ENCODE measurements at regions not wholly inside any gene's neighbourhood (a gene's known extent, or its start where the extent isn't known, plus 50 kb on each side); places are given as distances from the start of the nearest gene placed in this dataset.
"Not testable (repeated sequence)": the region's sequence is repeated elsewhere in the genome, so short reads cannot be mapped to it uniquely, and the experiment has no call there.

DNA sequence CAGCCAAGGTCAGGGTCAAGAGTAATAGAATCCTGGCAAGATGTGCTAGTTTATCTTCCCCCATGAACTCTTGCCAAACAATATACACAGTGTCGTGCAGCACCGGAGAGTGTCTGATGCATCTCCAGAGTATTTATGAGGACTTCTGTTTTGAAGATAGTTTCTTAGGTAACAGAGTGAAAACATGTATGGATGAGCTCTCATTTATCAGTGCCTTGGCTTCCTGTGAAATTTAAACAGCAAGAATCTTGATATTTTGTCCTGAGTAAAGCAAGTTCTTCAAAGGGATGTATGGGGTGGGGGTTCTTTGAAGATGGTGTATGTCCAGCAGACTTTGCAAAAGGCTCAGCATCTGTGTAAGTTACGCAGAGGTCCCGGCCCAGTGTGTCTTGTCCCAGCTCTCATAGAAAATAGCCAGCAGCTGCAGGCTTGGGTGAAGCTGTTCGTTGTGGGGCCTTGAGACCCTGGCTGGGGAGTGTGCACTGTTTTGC, 361.0 kb upstream of the NT5C1B start:
- DNase-seq (ENCODE audit: insufficient read length, low spot score) (no peak), FAIRE-seq (no peak)
- TF ChIP-seq, protein P1, sequence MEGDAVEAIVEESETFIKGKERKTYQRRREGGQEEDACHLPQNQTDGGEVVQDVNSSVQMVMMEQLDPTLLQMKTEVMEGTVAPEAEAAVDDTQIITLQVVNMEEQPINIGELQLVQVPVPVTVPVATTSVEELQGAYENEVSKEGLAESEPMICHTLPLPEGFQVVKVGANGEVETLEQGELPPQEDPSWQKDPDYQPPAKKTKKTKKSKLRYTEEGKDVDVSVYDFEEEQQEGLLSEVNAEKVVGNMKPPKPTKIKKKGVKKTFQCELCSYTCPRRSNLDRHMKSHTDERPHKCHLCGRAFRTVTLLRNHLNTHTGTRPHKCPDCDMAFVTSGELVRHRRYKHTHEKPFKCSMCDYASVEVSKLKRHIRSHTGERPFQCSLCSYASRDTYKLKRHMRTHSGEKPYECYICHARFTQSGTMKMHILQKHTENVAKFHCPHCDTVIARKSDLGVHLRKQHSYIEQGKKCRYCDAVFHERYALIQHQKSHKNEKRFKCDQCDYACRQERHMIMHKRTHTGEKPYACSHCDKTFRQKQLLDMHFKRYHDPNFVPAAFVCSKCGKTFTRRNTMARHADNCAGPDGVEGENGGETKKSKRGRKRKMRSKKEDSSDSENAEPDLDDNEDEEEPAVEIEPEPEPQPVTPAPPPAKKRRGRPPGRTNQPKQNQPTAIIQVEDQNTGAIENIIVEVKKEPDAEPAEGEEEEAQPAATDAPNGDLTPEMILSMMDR (IDR thresholded peaks at IDR 0.05; ENCODE audit: insufficient read depth, missing control alignments) = no peak

DNA sequence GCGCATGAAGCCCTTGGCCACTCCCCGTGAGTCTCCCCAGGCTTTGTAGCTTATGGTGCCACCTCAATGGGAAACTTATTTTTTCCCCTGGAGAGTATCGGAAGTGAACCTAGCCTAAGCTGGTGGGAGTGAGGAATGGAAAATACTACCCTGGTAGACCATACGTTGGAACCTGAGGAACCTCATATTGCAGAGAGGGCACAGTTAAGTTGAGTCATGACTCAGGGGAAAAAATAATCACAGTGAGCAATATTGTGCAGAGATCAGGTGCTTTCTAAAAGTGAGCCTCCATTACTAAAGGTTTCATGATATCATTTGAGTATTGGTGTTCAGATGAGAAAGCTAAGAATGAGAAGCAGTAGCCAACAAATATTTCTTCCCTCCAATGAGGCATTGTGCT, 360.5 kb upstream of the NT5C1B start:
- TF ChIP-seq, protein P1 (IDR thresholded peaks at IDR 0.05; ENCODE audit: insufficient read depth, missing control alignments) = no peak
- FAIRE-seq (no peak), DNase-seq (ENCODE audit: insufficient read length, low spot score) (no peak)

DNA sequence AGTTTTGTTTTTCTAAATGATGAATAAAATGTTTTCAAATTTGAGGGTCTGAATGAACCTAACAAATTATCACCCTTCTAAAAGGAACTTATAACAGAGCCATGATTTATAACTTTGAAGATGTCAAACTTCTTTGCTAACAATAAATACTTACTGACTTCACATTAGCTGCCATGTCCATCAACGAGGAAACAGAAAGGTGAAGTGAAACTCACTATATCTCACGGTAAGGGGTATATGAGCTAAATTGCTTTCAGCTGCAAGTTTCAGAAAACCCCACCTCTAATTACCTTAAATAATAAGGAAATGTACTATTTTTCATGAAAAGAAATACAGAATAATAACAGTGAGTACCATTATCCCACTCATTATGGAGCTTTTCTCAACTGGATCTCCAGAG, 350.8 kb upstream of the NT5C1B start:
- TF ChIP-seq, protein P1 (IDR thresholded peaks at IDR 0.05; ENCODE audit: insufficient read depth, missing control alignments) = no peak
- DNase-seq (ENCODE audit: insufficient read length, low spot score) = no peak
- no peak for FAIRE-seq

DNA sequence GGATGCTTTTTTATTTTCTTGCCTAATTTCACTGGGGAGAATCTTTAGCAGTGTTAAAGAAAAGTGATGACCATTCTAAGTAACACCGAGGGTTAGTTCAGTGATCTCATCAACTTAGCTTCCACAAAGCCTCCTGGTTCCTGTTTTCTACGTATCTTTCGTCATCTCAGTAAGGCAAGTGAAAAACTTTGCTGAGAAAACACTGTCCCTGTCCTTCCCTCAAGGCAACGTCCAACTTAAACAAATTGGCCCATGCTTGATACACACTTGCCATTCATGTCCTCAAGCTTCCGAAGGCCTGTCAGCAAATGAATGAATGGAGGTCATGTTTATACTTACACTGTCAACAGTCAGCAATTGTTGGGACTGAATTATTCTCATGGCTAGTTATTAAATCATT, 350.4 kb upstream of the NT5C1B start:
- not testable (repeated sequence) for FAIRE-seq; DNase-seq (ENCODE audit: insufficient read length, low spot score)

DNA sequence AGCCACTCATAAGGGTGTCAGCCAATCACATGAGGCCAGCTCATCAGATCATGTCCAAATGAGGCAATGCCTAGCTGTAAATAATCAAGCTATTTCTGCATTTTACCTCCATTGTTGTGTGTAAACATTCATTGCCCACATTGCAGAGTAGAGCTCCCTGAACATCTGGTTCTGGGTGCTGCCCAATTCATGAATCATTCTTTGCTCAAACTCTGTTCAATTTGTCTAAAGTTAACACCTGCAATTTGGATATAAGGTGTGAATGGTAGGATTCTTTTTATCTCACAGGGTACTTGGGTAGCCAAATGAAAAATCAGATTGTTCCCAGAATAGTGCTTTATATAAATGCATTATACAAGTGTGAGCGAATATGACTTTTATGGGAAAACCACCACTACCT, 345.5 kb upstream of the NT5C1B start:
- FAIRE-seq (no peak), DNase-seq (ENCODE audit: insufficient read length, low spot score) (no peak)
- TF ChIP-seq, protein P1 (IDR thresholded peaks at IDR 0.05; ENCODE audit: insufficient read depth, missing control alignments) = no peak

DNA sequence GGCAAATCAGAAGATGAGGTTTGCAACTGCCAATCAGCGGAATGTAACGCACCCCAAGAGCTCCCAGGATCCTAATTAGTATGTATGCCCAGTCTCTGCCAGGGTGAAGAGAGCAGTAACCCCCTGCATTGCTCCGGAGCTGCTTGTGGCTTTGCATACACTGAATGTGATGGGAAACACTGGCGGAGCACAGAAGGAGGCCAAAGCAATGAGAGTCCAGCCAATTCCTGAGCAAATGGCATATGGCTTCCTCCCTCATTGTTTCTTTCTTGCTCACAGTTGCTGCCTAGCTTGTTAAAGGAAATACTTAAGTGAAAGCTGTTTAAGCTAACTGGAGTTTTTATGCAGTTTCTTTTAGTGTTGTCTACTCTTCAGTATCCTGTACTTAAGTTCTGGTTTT, 343.5 kb upstream of the NT5C1B start:
- TF ChIP-seq, protein P1 (IDR thresholded peaks at IDR 0.05; ENCODE audit: insufficient read depth, missing control alignments) = no peak
- FAIRE-seq (no peak), DNase-seq (ENCODE audit: insufficient read length, low spot score) (no peak)

DNA sequence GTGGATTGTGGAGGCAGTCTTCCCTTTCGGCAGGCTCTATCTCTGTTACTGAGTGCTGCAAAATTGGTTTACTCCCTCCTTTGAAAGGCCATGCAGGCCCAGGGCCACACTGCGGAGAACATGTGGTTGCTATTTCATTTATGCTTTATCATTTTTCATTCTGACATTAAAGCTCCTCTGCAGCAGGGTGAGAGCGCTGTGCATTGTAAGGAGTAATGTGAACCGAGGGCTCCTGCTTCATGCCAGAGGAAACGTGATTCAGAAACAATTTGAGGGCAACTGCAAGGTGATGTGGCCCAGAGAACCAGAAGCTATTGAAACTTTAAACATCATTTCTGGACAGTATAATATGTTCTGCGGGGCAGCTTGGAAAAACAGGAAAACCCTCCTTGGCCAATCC, 341.6 kb upstream of the NT5C1B start:
- DNase-seq (ENCODE audit: insufficient read length, low spot score) (no peak), FAIRE-seq (no peak)
- TF ChIP-seq, protein P1 (IDR thresholded peaks at IDR 0.05; ENCODE audit: insufficient read depth, missing control alignments) = no peak

Data from D721Med (cell line).